ENCODE measurements at regions not wholly inside any gene's neighbourhood (a gene's known extent, or its start where the extent isn't known, plus 50 kb on each side); places are given as distances from the start of the nearest gene placed in this dataset.

DNA sequence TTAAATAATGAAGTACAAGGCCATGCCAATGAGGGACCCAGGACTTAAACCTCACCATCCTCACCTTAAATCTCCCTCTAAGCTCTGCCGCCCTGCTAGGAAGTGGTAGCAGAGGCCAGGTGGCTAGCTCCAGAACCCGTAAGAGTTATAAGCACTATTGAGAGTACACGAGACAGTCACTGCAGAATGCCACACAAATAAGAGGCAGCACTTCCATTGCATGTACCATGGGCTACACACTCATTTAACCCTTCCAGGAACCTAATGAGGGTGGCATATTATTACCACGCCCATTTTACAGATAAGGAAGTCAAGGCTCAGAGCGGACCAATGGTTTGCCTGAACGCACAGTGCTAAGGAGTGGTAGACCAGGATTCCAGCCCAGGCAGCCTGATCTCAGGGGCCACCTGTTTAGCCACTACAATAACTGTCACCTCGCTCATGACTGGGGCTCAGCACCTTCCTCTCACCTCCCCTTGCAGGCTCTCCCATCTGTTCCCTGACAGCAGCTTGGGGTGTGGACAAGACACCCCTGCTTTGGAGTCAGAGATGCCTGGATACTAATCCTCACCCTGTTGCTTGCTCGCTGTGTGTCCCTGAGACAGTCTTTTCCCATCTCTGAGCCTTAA lies 54.8 kb upstream of the ID3 start:
- TF ChIP-seq, protein P1, sequence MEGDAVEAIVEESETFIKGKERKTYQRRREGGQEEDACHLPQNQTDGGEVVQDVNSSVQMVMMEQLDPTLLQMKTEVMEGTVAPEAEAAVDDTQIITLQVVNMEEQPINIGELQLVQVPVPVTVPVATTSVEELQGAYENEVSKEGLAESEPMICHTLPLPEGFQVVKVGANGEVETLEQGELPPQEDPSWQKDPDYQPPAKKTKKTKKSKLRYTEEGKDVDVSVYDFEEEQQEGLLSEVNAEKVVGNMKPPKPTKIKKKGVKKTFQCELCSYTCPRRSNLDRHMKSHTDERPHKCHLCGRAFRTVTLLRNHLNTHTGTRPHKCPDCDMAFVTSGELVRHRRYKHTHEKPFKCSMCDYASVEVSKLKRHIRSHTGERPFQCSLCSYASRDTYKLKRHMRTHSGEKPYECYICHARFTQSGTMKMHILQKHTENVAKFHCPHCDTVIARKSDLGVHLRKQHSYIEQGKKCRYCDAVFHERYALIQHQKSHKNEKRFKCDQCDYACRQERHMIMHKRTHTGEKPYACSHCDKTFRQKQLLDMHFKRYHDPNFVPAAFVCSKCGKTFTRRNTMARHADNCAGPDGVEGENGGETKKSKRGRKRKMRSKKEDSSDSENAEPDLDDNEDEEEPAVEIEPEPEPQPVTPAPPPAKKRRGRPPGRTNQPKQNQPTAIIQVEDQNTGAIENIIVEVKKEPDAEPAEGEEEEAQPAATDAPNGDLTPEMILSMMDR (IDR thresholded peaks at IDR 0.05) = no peak

DNA sequence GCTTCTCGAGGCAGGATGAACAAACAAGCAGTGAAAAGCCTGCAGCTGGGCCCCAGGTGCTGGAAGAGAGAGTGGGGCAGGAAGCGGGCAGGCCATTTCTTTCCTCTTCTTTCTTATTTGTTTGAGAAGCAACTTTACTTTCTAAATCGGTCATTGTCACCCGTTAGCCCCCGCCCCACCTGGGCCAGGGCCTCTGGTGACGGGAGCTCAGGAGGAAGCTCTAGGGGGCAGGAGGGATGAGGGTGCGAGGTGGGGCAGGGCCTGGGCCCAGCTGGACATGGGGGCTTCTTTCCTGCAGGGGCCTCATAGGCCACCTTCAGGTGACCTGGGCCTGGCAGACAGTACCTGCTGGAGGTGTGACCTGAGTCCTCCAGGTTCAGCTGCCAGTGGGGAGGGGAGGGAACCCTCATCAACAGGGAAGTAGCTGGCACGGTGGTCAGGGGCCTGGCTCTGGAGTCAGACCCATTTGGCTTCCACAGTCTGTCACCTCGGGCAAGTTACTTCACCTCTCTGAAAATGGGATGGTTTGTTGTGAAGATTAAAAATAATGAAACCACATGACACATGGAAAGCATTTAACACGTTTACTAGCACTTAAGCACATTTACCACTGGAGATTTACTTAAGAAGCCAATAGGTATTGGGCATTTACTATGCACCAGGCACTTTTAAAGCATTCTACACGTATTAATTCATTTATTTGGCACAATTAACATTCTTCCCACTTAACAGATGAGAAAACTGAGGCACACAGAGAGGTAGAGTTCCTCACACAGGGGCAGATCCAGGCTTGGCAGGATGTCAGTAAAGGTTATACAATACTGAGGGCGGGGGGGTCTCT lies 54.1 kb upstream of the ID3 start:
- TF ChIP-seq, protein P1 (IDR thresholded peaks at IDR 0.05) = no peak

DNA sequence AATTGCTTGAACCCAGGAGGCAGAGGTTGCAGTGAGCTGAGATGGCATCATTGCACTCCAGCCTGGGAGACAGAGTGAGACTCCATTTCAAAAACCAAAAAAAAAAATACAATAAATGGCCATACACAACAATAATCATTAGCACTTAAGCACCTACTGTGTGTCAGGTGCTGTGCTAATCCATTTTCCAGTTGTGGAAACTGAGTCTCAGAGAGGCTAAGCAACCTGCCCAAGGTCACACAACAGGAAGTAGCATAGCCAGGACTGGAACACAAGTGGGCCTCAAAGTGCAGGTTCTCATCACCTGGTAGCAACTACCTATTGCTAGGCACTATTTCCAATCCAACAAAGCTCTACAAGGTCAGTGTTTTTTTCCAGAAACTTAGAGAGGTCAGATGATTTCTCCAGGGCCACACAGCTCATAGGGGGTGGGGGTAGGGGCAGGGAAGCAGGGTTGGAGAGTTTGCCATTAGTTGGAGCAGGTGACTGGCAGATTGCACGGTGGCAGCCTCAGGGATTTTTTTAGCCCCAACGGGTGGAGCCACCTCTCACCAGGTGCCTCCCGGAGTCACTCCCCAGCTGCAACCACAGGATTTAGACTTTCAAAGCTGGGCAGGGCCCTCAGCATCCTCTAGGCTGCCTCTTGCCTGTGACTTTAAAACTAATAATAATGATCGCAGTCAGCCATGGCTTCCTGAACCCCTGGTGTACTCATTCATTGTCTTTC lies 52.5 kb upstream of the ID3 start:
- TF ChIP-seq, protein P1 (IDR thresholded peaks at IDR 0.05) = no peak

DNA sequence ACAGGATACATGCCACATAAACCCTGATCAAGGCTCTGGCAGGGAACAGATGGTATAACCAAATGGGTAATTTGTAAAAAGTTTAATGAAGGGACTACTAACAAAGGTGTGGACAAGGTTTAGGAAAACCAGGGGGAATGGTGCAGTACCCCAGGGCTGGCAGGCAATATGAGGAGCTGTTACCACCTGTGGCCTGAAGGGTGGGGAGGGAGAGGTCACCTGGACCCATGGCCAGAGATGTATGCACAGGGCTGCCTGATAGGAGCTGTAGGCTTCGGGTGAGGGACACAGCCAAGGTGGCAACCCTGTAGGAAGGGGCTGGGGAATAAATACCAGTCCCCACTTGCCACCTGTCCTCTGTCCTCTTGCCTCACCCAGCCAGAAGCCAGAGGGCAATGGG lies 51.4 kb upstream of the ID3 start:
- TF ChIP-seq, protein P1 (IDR thresholded peaks at IDR 0.05) = no peak

DNA sequence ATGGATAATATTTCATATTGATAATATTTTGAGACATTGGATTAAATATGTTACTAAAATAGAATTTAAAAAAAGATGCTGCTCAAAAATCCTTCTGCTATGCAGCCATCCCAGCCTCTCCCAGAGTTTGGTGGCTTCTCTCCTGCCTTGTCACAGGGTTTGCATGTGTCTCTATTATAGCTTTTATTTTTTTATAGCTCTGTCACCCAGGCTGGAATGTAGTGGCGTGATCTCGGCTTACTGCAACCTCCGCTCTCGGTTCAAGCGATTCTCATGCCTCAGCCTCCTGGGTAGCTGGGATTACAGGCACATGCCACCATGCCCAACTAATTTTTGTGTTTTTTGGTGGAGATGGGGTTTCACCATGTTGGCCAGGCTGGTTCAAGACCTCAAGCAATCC lies 50.7 kb upstream of the ID3 start:
- TF ChIP-seq, protein P1 (IDR thresholded peaks at IDR 0.05) = no peak

Data from LNCAP (cell line).